ENCODE measurements at regions not wholly inside any gene's neighbourhood (a gene's known extent, or its start where the extent isn't known, plus 50 kb on each side); places are given as distances from the start of the nearest gene placed in this dataset.

DNA sequence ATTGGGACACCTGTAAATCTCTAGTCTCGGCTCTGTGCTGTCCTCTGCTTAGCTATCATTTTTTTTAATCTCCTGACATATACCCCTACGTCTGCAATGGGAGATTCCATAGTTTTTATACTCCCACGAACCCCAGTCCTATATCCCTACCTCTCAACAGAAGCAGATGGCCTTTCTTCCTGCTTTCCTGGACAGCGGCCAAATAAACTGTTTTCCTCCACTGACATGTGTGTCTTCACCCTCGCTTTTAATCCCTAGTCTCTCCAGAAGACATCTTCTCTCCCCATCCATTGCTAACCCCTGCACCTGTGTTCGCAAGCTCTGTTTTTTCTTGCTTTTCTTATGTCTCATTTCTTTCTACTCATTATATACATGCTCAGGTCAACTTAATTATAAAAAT, 395.4 kb downstream of the EPHA4 start:
- TF ChIP-seq WT1 (tag by site-specific recombination; IDR thresholded peaks at IDR 0.05), result no peak
- no peak for TF ChIP-seq ZNF416 (tag by site-specific recombination; IDR thresholded peaks at IDR 0.05)
- TF ChIP-seq, protein P1, sequence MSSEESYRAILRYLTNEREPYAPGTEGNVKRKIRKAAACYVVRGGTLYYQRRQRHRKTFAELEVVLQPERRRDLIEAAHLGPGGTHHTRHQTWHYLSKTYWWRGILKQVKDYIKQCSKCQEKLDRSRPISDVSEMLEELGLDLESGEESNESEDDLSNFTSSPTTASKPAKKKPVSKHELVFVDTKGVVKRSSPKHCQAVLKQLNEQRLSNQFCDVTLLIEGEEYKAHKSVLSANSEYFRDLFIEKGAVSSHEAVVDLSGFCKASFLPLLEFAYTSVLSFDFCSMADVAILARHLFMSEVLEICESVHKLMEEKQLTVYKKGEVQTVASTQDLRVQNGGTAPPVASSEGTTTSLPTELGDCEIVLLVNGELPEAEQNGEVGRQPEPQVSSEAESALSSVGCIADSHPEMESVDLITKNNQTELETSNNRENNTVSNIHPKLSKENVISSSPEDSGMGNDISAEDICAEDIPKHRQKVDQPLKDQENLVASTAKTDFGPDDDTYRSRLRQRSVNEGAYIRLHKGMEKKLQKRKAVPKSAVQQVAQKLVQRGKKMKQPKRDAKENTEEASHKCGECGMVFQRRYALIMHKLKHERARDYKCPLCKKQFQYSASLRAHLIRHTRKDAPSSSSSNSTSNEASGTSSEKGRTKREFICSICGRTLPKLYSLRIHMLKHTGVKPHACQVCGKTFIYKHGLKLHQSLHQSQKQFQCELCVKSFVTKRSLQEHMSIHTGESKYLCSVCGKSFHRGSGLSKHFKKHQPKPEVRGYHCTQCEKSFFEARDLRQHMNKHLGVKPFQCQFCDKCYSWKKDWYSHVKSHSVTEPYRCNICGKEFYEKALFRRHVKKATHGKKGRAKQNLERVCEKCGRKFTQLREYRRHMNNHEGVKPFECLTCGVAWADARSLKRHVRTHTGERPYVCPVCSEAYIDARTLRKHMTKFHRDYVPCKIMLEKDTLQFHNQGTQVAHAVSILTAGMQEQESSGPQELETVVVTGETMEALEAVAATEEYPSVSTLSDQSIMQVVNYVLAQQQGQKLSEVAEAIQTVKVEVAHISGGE (tag by site-specific recombination; conservative IDR thresholded peaks at IDR 0.05; ENCODE audit: low read depth), result no peak
- TF ChIP-seq ZBTB1 (tag by site-specific recombination; IDR thresholded peaks at IDR 0.05), result no peak
